ENCODE measurements at regions not wholly inside any gene's neighbourhood (a gene's known extent, or its start where the extent isn't known, plus 50 kb on each side); places are given as distances from the start of the nearest gene placed in this dataset.

DNA sequence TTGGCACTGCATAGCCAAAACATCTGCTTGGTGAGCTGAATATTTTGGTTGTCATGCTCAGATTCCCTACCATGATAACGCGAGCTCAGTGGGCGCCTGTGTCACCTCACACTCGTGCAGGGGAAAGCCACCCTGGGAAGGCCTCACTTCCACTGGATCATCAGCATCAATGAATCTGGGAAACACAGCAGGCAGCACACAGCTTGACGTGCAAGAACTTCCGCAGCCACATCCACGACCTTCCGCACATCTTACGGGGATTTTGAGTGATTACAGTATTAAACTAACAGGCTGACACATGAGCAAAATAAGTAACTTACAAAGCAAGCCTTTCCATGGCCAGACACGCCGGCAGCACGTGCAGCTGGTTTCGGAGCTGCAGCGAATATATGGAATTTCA is 54.7 kb upstream of the FOXF1 start:
- H3K27me3 Mint-ChIP-seq (ENCODE audit: low read depth in 3 of 3) = peaks cover 10 to 23% (median 13%) of the 10 kb centered on the region in 3 donors

DNA sequence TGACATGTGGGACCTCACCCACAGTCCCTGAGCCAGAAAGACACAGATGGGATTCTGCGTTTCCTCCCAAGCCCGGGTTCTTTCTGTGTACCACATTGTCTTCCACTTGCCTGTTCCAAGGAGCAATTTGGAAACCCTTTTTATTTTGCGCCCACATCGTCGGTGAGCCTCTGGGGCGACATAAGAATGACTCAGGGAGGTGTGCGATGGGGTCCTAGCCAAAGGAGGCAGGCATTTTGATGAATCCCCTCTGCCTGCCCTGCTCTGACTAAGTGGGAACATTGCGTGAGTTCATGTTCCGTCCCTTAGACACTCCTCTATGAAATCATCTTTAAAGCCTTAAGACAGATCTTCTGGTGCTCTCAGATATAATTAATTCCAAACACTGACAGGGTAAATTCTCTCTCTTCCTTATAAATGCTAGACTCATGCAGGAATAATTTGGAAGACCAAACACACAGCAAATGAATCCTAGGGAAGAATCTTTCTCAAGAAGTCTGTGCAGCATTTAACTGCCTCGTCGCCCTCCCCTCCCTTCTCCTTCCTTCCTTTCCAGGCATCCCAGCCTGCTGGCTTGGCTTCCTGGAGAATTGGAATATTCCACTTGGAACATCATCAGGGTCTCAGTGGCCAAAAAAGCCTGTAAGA is 52.7 kb upstream of the FOXF1 start:
- WGBS (ENCODE audit: insufficient coverage) = 60% methylated on average over 11 of the region's 11 CpGs
- Histone ChIP-seq H2AFZ (ENCODE audit: insufficient read depth, low read depth, low read length, poor library complexity, severe bottlenecking) (no peak overlapping the region), H3K79me2 (ENCODE audit: insufficient read depth, low read length) (no peaks in the 10 kb centered on the region), H3K27ac (ENCODE audit: low read depth in 1 of 2, low read length in 2 of 2) (no peak overlapping the region), H3K4me3 (replicated peaks in 1 of 3; ENCODE audit: low read depth in 2 of 3, low read length in 3 of 3) (no peak overlapping the region), H3K4me1 (ENCODE audit: control insufficient read depth in 1 of 2, insufficient read depth in 2 of 2, low read length in 2 of 2) (no peaks in the 10 kb centered on the region), H3K36me3 (replicated peaks in 1 of 2; ENCODE audit: control insufficient read depth in 1 of 2, insufficient read depth in 2 of 2, low read length in 2 of 2) (no peaks in the 10 kb centered on the region), H3K27me3 (ENCODE audit: control insufficient read depth in 2 of 2, insufficient read depth in 2 of 2, low read length in 2 of 2) (no peaks in the 10 kb centered on the region), H3K9me3 (replicated peaks in 1 of 2; ENCODE audit: control insufficient read depth in 1 of 2, insufficient read depth in 1 of 2, low read length in 2 of 2) (peaks cover 0 to 6% of the 10 kb centered on the region in 2 donors), H3K4me2 (replicated peaks; ENCODE audit: extremely low read depth, low read length, poor library complexity, severe bottlenecking) (no peak overlapping the region), H3K9ac (ENCODE audit: insufficient read depth, low read length, poor library complexity, severe bottlenecking) (no peak overlapping the region), H4K20me1 (ENCODE audit: insufficient read depth, low read length) (no peaks in the 10 kb centered on the region)
- peaks cover 4 to 20% (median 12%) of the 10 kb centered on the region in 3 donors for H3K27me3 Mint-ChIP-seq (ENCODE audit: low read depth in 3 of 3)
- no peaks in the 10 kb centered on the region for H3K36me3 Mint-ChIP-seq
- peaks cover 1 to 11% (median 6%) of the 10 kb centered on the region in 7 donors for H3K9me3 Mint-ChIP-seq
- H3K4me1 Mint-ChIP-seq = no peaks in the 10 kb centered on the region
- no peak overlapping the region for H3K27ac Mint-ChIP-seq
- intact Hi-C loops (cut with micrococcal nuclease) = no loop called here
- TF ChIP-seq, protein P1, sequence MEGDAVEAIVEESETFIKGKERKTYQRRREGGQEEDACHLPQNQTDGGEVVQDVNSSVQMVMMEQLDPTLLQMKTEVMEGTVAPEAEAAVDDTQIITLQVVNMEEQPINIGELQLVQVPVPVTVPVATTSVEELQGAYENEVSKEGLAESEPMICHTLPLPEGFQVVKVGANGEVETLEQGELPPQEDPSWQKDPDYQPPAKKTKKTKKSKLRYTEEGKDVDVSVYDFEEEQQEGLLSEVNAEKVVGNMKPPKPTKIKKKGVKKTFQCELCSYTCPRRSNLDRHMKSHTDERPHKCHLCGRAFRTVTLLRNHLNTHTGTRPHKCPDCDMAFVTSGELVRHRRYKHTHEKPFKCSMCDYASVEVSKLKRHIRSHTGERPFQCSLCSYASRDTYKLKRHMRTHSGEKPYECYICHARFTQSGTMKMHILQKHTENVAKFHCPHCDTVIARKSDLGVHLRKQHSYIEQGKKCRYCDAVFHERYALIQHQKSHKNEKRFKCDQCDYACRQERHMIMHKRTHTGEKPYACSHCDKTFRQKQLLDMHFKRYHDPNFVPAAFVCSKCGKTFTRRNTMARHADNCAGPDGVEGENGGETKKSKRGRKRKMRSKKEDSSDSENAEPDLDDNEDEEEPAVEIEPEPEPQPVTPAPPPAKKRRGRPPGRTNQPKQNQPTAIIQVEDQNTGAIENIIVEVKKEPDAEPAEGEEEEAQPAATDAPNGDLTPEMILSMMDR (IDR thresholded peaks at IDR 0.05) = no peak
- DNase-seq = no peak
- H3K4me3 Mint-ChIP-seq = peak overlapping the region in 1 of 2 donors; percentile 6

More for the DNA sequence above, 54.7 kb upstream of the FOXF1 start:
- DNase-seq = no peak
- no peaks in the 10 kb centered on the region for H4K20me1 ChIP-seq (ENCODE audit: insufficient read depth, low read length)
- H3K9ac ChIP-seq (ENCODE audit: insufficient read depth, low read length, poor library complexity, severe bottlenecking) = no peak overlapping the region
- peaks cover 0 to 3% of the 10 kb centered on the region in 2 donors for H3K9me3 ChIP-seq (replicated peaks in 1 of 2; ENCODE audit: control insufficient read depth in 1 of 2, insufficient read depth in 1 of 2, low read length in 2 of 2)
- Mint-ChIP-seq H3K36me3 (no peaks in the 10 kb centered on the region), H3K27ac (no peak overlapping the region), H3K4me1 (no peaks in the 10 kb centered on the region), H3K4me3 (no peak overlapping the region), H3K9me3 (peaks cover 0 to 9% (median 3%) of the 10 kb centered on the region in 7 donors)
- H3K4me2 ChIP-seq (replicated peaks; ENCODE audit: extremely low read depth, low read length, poor library complexity, severe bottlenecking) = no peak overlapping the region
- TF ChIP-seq, protein P1 (IDR thresholded peaks at IDR 0.05) = no peak
- intact Hi-C loops (cut with micrococcal nuclease) = no loop called here
- H3K36me3 ChIP-seq (replicated peaks in 1 of 2; ENCODE audit: control insufficient read depth in 1 of 2, insufficient read depth in 2 of 2, low read length in 2 of 2) = no peaks in the 10 kb centered on the region
- H3K4me3 ChIP-seq (replicated peaks in 1 of 3; ENCODE audit: low read depth in 2 of 3, low read length in 3 of 3) = no peak overlapping the region
- H2AFZ ChIP-seq (ENCODE audit: insufficient read depth, low read depth, low read length, poor library complexity, severe bottlenecking) = no peak overlapping the region
- 95% methylated on average over 14 of the region's 14 CpGs for WGBS (ENCODE audit: insufficient coverage)
- no peaks in the 10 kb centered on the region for H3K79me2 ChIP-seq (ENCODE audit: insufficient read depth, low read length)
- no peaks in the 10 kb centered on the region for H3K4me1 ChIP-seq (ENCODE audit: control insufficient read depth in 1 of 2, insufficient read depth in 2 of 2, low read length in 2 of 2)
- no peak overlapping the region for H3K27ac ChIP-seq (ENCODE audit: low read depth in 1 of 2, low read length in 2 of 2)
- H3K27me3 ChIP-seq (ENCODE audit: control insufficient read depth in 2 of 2, insufficient read depth in 2 of 2, low read length in 2 of 2) = peaks cover 0 to 4% of the 10 kb centered on the region in 2 donors
